ENCODE measurements at regions not wholly inside any gene's neighbourhood (a gene's known extent, or its start where the extent isn't known, plus 50 kb on each side); places are given as distances from the start of the nearest gene placed in this dataset.

- H3K4me3 ChIP-seq (ENCODE audit: extremely low read depth in 1 of 4, insufficient read depth in 2 of 4, low read depth in 3 of 4, low read length in 4 of 4) = no peak overlapping the region
- H3K18ac ChIP-seq (ENCODE audit: extremely low read depth, low read length) = no peak overlapping the region
- no peak overlapping the region for H2AFZ ChIP-seq (ENCODE audit: low read length)
- no peak overlapping the region for H3K23ac ChIP-seq (ENCODE audit: insufficient read length)
- H3K79me2 ChIP-seq (ENCODE audit: control insufficient read depth in 1 of 2, insufficient read depth in 2 of 2, low read length in 2 of 2) = no peaks in the 10 kb centered on the region
- H3K36me3 ChIP-seq (ENCODE audit: control insufficient read depth in 2 of 4, insufficient read depth in 4 of 4, low read length in 3 of 4) = no peaks in the 10 kb centered on the region
- DNase-seq (ENCODE audit: low read depth in 1 of 2, low spot score in 2 of 2) (no peak), FAIRE-seq (no peak)
- H2BK5ac ChIP-seq (ENCODE audit: low read depth, low read length) = no peak overlapping the region
- ChIA-PET CTCF (ENCODE audit: partially characterized antibody) (no interaction called here), POLR2A (ENCODE audit: partially characterized antibody) (no interaction called here)
- H4K20me1 ChIP-seq (replicated peaks in 1 of 2; ENCODE audit: control insufficient read depth in 1 of 2, insufficient read depth in 2 of 2, low read length in 2 of 2) = no peaks in the 10 kb centered on the region
- H2BK15ac ChIP-seq (ENCODE audit: low read length) = no peak overlapping the region
- H4K5ac ChIP-seq (ENCODE audit: insufficient read length, low read depth, low read length) = no peak overlapping the region
- H3K4ac ChIP-seq (replicated peaks; ENCODE audit: insufficient read length, low read depth, low read length) = no peak overlapping the region
- H3K27me3 ChIP-seq (replicated peaks in 1 of 4; ENCODE audit: control insufficient read depth in 3 of 4, extremely low read depth in 1 of 4, insufficient read depth in 3 of 4, low read length in 3 of 4) = no peaks in the 10 kb centered on the region
- H3K9ac ChIP-seq (replicated peaks in 1 of 4; ENCODE audit: extremely low read depth in 1 of 4, low read depth in 3 of 4, low read length in 3 of 4) = no peak overlapping the region
- WGBS, 2 experiments (ENCODE audit: extremely low coverage in 1 of 2, insufficient coverage in 1 of 2, insufficient read length in 1 of 2, insufficient replicate concordance in 2 of 2, low coverage in 1 of 2, low lambda C conversion rate in 2 of 2, missing lambda C conversion rate in 1 of 2) = 90% methylated on average over 2 of the region's 2 CpGs; no CpG with 5 or more reads in 1 of the 2 experiments
- no peak overlapping the region for H2BK20ac ChIP-seq (ENCODE audit: low read length)
- no peak overlapping the region for H3K27ac ChIP-seq (ENCODE audit: low read depth, low read length)
- H4K91ac ChIP-seq (replicated peaks; ENCODE audit: insufficient read length, low read length) = no peak overlapping the region
- H2BK12ac ChIP-seq (ENCODE audit: low read depth, low read length) = no peak overlapping the region
- no peak overlapping the region for H3K4me2 ChIP-seq (ENCODE audit: insufficient read depth in 1 of 2, low read depth in 2 of 2, low read length in 2 of 2)
- no peak overlapping the region for H2AK5ac ChIP-seq (ENCODE audit: low read depth, low read length)
- no peak overlapping the region for H3K14ac ChIP-seq (ENCODE audit: insufficient read length)
- H3K4me1 ChIP-seq (replicated peaks in 1 of 4; ENCODE audit: control insufficient read depth in 3 of 4, insufficient read depth in 4 of 4, low read length in 3 of 4) = peaks cover 5 to 19% (median 13%) of the 10 kb centered on the region in 4 experiments; a peak in 5 of 7 replicates
- no peaks in the 10 kb centered on the region for H3K79me1 ChIP-seq (ENCODE audit: low read depth, low read length)
- H3K9me3 ChIP-seq (ENCODE audit: insufficient read depth in 2 of 2, low read depth in 1 of 2, low read length in 1 of 2) = no peaks in the 10 kb centered on the region
- no peak overlapping the region for H2BK120ac ChIP-seq (replicated peaks; ENCODE audit: low read depth, low read length)
- no peaks in the 10 kb centered on the region for H3K23me2 ChIP-seq (ENCODE audit: low read depth, low read length)
- H3K56ac ChIP-seq (replicated peaks; ENCODE audit: insufficient read length, low read depth, low read length) = no peak overlapping the region
- H4K8ac ChIP-seq (ENCODE audit: extremely low read depth, insufficient read depth, low read length) = no peak overlapping the region
- TF ChIP-seq BCL11A (IDR thresholded peaks at IDR 0.05; ENCODE audit: low read depth in 2 of 2, low read length in 2 of 2) (no peak), CHD1 (IDR thresholded peaks at IDR 0.05; ENCODE audit: low read depth, low read length) (no peak), RAD21 (IDR thresholded peaks at IDR 0.05 in 1 of 2, conservative IDR thresholded peaks at IDR 0.05 in 1 of 2; ENCODE audit: low read depth in 2 of 2, low read length in 2 of 2) (no peak), JUN (IDR thresholded peaks at IDR 0.05; ENCODE audit: low read depth, low read length) (no peak)
These were observed 896.3 kb downstream of the TSN start for GRCh38 chr2:122651780-122652179.
